Fibroblast of lung (primary cell): ENCODE measurements at regions not wholly inside any gene's neighbourhood (a gene's known extent, or its start where the extent isn't known, plus 50 kb on each side); places are given as distances from the start of the nearest gene placed in this dataset.

Experiments used
- EZH2 ChIP-seq: IDR thresholded peaks from 2 replicates; pipeline ENCODE4 v1.5.1; 2012; ENCODE audit warnings: low read length, control low read depth, mild to moderate bottlenecking; ENCODE audit errors: missing control alignments
- TF ChIP-seq, protein P1 (sequence below), 2 donors: IDR thresholded peaks in 1 of 2; conservative IDR thresholded peaks in 1 of 2; 1 replicate in 1 of 2; 2 replicates in 1 of 2; pipeline ENCODE4 v1.5.1; 2011 to 2012; ENCODE audit warnings: low read length in 2 of 2, control low read depth in 1 of 2, inconsistent platforms in 1 of 2, low read depth in 1 of 2, mild to moderate bottlenecking in 1 of 2

DNA sequence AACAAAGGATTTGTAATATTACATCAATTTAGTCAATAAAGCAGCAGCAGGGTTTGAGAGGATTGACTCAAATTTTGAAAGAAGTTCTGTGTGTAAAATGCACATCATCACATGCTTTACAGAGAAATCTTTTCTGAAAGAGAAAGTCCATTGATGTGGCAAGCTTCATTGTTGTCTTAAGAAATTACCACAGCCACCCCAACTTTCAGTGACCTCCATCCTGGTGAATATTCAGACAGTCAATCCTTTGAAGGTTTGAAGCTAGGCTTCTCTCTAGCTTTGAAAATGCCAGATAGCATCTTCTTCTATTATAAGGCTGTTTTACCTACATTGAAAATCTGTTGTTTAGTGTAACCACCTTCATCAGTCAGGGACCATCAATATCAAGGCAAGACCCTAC is 51.8 kb upstream of the SETMAR start:
- TF ChIP-seq, protein P1, sequence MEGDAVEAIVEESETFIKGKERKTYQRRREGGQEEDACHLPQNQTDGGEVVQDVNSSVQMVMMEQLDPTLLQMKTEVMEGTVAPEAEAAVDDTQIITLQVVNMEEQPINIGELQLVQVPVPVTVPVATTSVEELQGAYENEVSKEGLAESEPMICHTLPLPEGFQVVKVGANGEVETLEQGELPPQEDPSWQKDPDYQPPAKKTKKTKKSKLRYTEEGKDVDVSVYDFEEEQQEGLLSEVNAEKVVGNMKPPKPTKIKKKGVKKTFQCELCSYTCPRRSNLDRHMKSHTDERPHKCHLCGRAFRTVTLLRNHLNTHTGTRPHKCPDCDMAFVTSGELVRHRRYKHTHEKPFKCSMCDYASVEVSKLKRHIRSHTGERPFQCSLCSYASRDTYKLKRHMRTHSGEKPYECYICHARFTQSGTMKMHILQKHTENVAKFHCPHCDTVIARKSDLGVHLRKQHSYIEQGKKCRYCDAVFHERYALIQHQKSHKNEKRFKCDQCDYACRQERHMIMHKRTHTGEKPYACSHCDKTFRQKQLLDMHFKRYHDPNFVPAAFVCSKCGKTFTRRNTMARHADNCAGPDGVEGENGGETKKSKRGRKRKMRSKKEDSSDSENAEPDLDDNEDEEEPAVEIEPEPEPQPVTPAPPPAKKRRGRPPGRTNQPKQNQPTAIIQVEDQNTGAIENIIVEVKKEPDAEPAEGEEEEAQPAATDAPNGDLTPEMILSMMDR (conservative IDR thresholded peaks at IDR 0.05 in 1 of 2, IDR thresholded peaks at IDR 0.05 in 1 of 2; ENCODE audit: low read depth in 1 of 2, low read length in 2 of 2), result no peak
- no peak for TF ChIP-seq EZH2
